ENCODE measurements at regions not wholly inside any gene's neighbourhood (a gene's known extent, or its start where the extent isn't known, plus 50 kb on each side); places are given as distances from the start of the nearest gene placed in this dataset.

DNA sequence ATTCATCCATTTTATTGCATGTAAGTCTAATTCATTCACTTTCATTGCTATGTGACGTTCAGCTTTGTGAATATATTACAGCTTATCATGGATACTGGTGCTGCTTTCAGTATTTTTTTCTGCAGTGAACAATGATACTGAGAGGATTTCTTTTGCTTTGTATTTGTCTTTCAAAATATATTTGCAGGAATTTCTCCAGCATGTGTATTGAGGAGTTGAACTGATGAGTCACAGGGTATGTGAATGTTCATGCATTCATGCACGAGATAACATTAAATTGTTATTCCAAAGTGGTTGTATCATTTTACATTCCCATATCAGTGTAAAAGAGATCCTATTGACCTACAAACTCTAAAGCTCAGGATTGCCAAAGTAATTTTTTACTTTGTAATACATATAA is 283.8 kb upstream of the ARSJ start:
- no peak for DNase-seq (ENCODE audit: low spot score)
- TF ChIP-seq, protein P1, sequence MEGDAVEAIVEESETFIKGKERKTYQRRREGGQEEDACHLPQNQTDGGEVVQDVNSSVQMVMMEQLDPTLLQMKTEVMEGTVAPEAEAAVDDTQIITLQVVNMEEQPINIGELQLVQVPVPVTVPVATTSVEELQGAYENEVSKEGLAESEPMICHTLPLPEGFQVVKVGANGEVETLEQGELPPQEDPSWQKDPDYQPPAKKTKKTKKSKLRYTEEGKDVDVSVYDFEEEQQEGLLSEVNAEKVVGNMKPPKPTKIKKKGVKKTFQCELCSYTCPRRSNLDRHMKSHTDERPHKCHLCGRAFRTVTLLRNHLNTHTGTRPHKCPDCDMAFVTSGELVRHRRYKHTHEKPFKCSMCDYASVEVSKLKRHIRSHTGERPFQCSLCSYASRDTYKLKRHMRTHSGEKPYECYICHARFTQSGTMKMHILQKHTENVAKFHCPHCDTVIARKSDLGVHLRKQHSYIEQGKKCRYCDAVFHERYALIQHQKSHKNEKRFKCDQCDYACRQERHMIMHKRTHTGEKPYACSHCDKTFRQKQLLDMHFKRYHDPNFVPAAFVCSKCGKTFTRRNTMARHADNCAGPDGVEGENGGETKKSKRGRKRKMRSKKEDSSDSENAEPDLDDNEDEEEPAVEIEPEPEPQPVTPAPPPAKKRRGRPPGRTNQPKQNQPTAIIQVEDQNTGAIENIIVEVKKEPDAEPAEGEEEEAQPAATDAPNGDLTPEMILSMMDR (IDR thresholded peaks at IDR 0.05; ENCODE audit: extremely low read depth, insufficient read depth, missing control alignments) = no peak

DNA sequence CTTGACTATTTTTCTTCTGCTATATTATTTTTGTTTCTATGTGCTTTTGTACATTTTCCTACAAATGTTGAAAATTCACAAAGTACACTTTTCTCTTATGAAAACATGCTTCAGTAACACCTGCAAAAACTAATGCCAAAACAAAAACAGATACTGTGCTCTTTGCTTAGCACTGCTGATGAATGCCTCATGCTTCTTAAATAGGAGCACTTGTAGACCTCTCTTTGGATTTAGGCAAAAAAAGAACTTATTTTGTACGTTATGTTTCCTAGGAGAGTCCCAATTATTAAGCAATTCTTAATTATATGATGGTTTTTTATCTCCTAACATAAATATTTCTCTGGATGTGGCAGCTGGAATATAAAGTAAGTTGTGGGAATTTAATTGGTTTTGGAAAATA is 285.0 kb upstream of the ARSJ start:
- TF ChIP-seq, protein P1 (IDR thresholded peaks at IDR 0.05; ENCODE audit: extremely low read depth, insufficient read depth, missing control alignments) = no peak
- in situ Hi-C loops (cut with MboI; ENCODE audit: low pct_unique_long_range_greater_than_20kb, low sequenced_read_pairs, unreplicated experiment) = no loop called here
- DNase-seq (ENCODE audit: low spot score) = no peak

More for the DNA sequence above, 283.8 kb upstream of the ARSJ start:
- in situ Hi-C loops (cut with MboI; ENCODE audit: low pct_unique_long_range_greater_than_20kb, low sequenced_read_pairs, unreplicated experiment) = no loop called here

DNA sequence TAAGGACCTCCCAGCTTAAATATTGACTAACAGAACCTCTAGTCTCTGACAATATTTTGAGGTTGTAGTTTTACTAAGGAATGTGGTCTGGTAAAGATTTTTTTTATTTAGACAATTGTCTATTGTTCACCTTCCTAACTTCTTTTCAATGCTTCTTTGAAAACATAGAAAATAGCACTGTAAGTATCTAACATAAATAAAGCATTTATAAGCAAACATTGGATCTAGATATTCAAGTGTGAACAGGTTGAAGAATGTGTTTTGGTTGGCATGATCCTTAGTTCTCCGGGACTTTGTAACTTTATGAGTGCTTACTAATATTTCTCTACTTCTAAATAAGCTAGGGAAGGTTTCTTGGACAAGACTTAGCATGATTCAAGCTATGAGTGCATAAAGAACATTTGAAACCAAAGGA is 285.4 kb upstream of the ARSJ start:
- TF ChIP-seq, protein P1 (IDR thresholded peaks at IDR 0.05; ENCODE audit: extremely low read depth, insufficient read depth, missing control alignments) = no peak
- in situ Hi-C loops (cut with MboI; ENCODE audit: low pct_unique_long_range_greater_than_20kb, low sequenced_read_pairs, unreplicated experiment) = no loop called here
- no peak for DNase-seq (ENCODE audit: low spot score)

DNA sequence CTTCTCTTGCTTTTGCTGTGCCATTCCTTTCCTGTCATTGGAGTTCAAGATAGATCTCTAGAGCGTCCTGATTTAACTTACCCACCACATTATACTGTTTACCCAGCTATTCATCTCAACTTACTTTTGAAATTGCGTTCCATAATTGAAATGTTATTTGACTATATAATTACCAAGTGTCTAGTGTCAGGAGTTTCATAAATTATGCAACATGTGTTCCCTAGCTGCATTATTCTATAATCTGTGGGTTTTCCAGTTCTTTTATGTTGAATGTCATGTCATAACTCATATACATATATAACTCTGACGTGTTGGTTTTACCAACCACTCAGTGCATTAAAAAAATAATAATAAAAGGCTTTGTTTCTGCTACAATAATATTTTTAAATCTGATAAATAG is 285.9 kb upstream of the ARSJ start:
- DNase-seq (ENCODE audit: low spot score) = no peak
- in situ Hi-C loops (cut with MboI; ENCODE audit: low pct_unique_long_range_greater_than_20kb, low sequenced_read_pairs, unreplicated experiment) = no loop called here
- TF ChIP-seq, protein P1 (IDR thresholded peaks at IDR 0.05; ENCODE audit: extremely low read depth, insufficient read depth, missing control alignments) = no peak

DNA sequence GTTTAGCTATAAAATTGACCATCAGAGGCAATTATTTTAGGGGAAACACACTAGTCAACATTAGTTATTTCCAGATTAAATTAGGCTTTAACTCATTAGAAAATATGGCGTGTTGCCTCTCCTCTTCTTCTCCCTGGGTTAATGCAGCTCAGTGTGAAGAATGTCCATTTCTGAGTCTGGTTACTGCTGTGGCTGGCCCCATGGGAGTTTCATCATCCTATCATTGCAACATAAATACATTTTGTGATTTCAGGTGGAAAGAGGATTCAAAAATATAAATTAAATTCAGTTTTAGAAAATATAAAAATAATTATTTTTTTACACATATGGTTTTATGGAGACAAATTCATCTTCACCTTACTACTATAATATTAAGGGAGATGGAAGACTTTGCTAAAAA is 288.5 kb upstream of the ARSJ start:
- in situ Hi-C loops (cut with MboI; ENCODE audit: low pct_unique_long_range_greater_than_20kb, low sequenced_read_pairs, unreplicated experiment) = no loop called here
- DNase-seq (ENCODE audit: low spot score) = no peak
- TF ChIP-seq, protein P1 (IDR thresholded peaks at IDR 0.05; ENCODE audit: extremely low read depth, insufficient read depth, missing control alignments) = no peak

DNA sequence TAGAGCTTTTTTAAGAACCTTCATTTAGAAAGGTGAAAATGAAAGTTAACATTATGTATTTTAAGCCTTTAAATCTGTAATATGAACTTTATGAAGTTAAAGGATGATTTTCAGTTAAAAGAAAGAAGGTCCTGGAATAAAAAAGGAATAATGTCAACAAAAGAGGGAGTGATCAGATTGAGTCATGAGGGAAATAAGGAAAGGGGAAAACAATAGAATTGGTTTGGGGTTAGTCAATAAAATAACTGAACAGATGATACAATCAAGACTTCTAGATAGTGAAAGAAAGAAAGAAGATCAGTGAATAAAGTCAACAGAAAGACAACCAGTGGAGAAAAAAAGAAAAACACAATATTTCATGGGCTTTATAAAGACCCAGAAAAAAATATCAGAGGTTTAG is 291.6 kb upstream of the ARSJ start:
- in situ Hi-C loops (cut with MboI; ENCODE audit: low pct_unique_long_range_greater_than_20kb, low sequenced_read_pairs, unreplicated experiment) = no loop called here
- TF ChIP-seq, protein P1 (IDR thresholded peaks at IDR 0.05; ENCODE audit: extremely low read depth, insufficient read depth, missing control alignments) = no peak
- DNase-seq (ENCODE audit: low spot score) = no peak

DNA sequence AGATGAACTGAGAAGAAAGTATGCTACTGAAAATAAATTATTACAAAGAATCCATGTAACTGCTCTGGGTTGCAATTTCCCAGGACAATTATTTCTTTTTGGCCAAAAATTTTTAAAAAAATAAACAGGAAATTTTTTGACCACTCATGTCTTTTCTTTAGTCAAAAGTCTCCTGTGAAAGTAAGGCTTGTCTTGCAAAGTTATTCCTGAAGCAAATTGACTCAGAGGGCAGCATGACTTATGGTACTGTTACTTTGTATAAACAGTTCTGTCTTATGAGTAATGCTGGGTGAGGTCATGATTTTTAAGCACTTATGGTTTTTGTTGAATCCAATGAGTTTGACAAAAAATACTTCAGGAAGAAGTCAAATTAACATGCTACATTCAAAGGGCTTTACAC is 292.8 kb upstream of the ARSJ start:
- DNase-seq (ENCODE audit: low spot score) = no peak
- in situ Hi-C loops (cut with MboI; ENCODE audit: low pct_unique_long_range_greater_than_20kb, low sequenced_read_pairs, unreplicated experiment) = no loop called here

More for the DNA sequence above, 292.8 kb upstream of the ARSJ start:
- TF ChIP-seq, protein P1 (IDR thresholded peaks at IDR 0.05; ENCODE audit: extremely low read depth, insufficient read depth, missing control alignments) = no peak

Measured in GM13977 (cell line).